Caco-2 (cell line): ENCODE measurements at regions not wholly inside any gene's neighbourhood (a gene's known extent, or its start where the extent isn't known, plus 50 kb on each side); places are given as distances from the start of the nearest gene placed in this dataset.

Source experiments
- BruUV-seq: library from RNA; stranded (reverse); fragments of 400-500 nt; replicated peaks from 2 replicates; lab custom pipeline; 2021; lab: Mats Ljungman, UMichigan
- CTCF ChIA-PET: fragments of 300-600 bp; sonication (Branson Sonifier 250); formaldehyde crosslinking; loops from one replicate; lab custom pipeline; 2022; ENCODE audit warnings: antibody characterized with exemption; lab: Charles Lee
- POLR2A ChIA-PET: fragments of 300-600 bp; sonication (Branson Sonifier 250); formaldehyde crosslinking; loops from one replicate; lab custom pipeline; 2022; ENCODE audit warnings: antibody characterized with exemption; lab: Charles Lee
- DNase-seq, 2 experiments: peaks; one replicate each; pipeline versions ENCODE4 v3.0.0 to v3.0.0-alpha.2; 2020 to 2022
- H3K27me3 ChIP-seq: replicated peaks from 2 replicates; pipeline ENCODE4 v1.6.0; 2011; ENCODE audit warnings: low read length; ENCODE audit not compliant: control insufficient read depth, insufficient read depth
- H3K36me3 ChIP-seq: 2 replicates; pipeline ENCODE4 v1.5.1; 2011; ENCODE audit warnings: low read length; ENCODE audit not compliant: control insufficient read depth, insufficient read depth
- H3K4me1 ChIP-seq: fragments of 250-450 bp; sonication (Bioruptor Pico); 2 replicates; pipeline ENCODE4 v1.5.1; 2020; ENCODE audit warnings: mild to moderate bottlenecking
- H3K4me3 ChIP-seq: 2 replicates; pipeline ENCODE4 v1.5.1; 2011; ENCODE audit warnings: low read depth, mild to moderate bottlenecking, control low read depth, low read length
- H3K9me3 ChIP-seq: fragments of 250-450 bp; sonication (Bioruptor Pico); 2 replicates; pipeline ENCODE4 v1.5.1; 2020; ENCODE audit warnings: mild to moderate bottlenecking, moderate library complexity
- H3K27ac Mint-ChIP-seq: one replicate; pipeline ENCODE4 v1.8.0; 2022; ENCODE audit warnings: mixed read lengths; ENCODE audit not compliant: unreplicated experiment
- H3K27me3 Mint-ChIP-seq: one replicate; pipeline ENCODE4 v1.8.0; 2022; ENCODE audit warnings: mixed read lengths; ENCODE audit not compliant: insufficient read depth, unreplicated experiment
- H3K36me3 Mint-ChIP-seq: one replicate; pipeline ENCODE4 v1.8.0; 2022; ENCODE audit warnings: mild to moderate bottlenecking, mixed read lengths; ENCODE audit not compliant: insufficient read depth, unreplicated experiment
- H3K4me1 Mint-ChIP-seq: one replicate; pipeline ENCODE4 v1.8.0; 2022; ENCODE audit warnings: low read depth, mixed read lengths; ENCODE audit not compliant: unreplicated experiment
- H3K4me3 Mint-ChIP-seq: one replicate; pipeline ENCODE4 v1.8.0; 2022; ENCODE audit warnings: mild to moderate bottlenecking, moderate library complexity, mixed read lengths; ENCODE audit not compliant: unreplicated experiment
- H3K9me3 Mint-ChIP-seq: one replicate; pipeline ENCODE4 v1.8.0; 2022; ENCODE audit warnings: mixed read lengths; ENCODE audit not compliant: unreplicated experiment
- CTCF ChIP-seq, 2 experiments: fragments of 200-600 bp in 1 of 2; IDR thresholded peaks; 1 replicate in 1 of 2; 2 replicates in 1 of 2; pipeline versions ENCODE4 v1.5.1 to v1.8.0; 2011 to 2022; ENCODE audit warnings: antibody characterized with exemption in 1 of 2, control low read depth in 1 of 2, inconsistent platforms in 1 of 2, low read depth in 1 of 2, low read length in 1 of 2, mild to moderate bottlenecking in 1 of 2, moderate library complexity in 1 of 2; ENCODE audit not compliant: insufficient read depth in 1 of 2, severe bottlenecking in 1 of 2, unreplicated experiment in 1 of 2
- intact Hi-C: fragments of 100-400 bp; cut with micrococcal nuclease; formaldehyde crosslinking; loops from one replicate; pipeline ENCODE4 v1.10.0; 2022; ENCODE audit not compliant: unreplicated experiment

GRCh38 chr9:102594241-102594640 lies 400.9 kb upstream of the CYLC2 start:
- no peak overlapping the region for H3K4me3 Mint-ChIP-seq
- H3K4me3 ChIP-seq, result no peak overlapping the region
- no peak for TF ChIP-seq CTCF (IDR thresholded peaks at IDR 0.05; ENCODE audit: insufficient read depth in 1 of 2, low read depth in 1 of 2, low read length in 1 of 2, severe bottlenecking in 1 of 2, unreplicated experiment in 1 of 2)
- H3K4me1 ChIP-seq, result no peaks in the 10 kb centered on the region
- no peaks in the 10 kb centered on the region for H3K9me3 ChIP-seq
- H3K36me3 ChIP-seq, result no peaks in the 10 kb centered on the region
- no peaks in the 10 kb centered on the region for H3K27me3 ChIP-seq
- no peaks in the 10 kb centered on the region for H3K4me1 Mint-ChIP-seq
- H3K27ac Mint-ChIP-seq, result no peak overlapping the region
- no peak for DNase-seq
- POLR2A ChIA-PET, result no interaction called here
- BruUV-seq, result no TSS peak
- H3K9me3 Mint-ChIP-seq, result peaks cover 20% of the 10 kb centered on the region
- intact Hi-C loops, result no loop called here
- no peaks in the 10 kb centered on the region for H3K36me3 Mint-ChIP-seq
- CTCF ChIA-PET, result no interaction called here
- H3K27me3 Mint-ChIP-seq, result no peaks in the 10 kb centered on the region

GRCh38 chr9:102587281-102587680 lies 407.9 kb upstream of the CYLC2 start:
- no peaks in the 10 kb centered on the region for H3K9me3 Mint-ChIP-seq
- ChIA-PET POLR2A (no interaction called here), CTCF (no interaction called here)
- H3K4me3 ChIP-seq, result no peak overlapping the region
- DNase-seq, result no peak
- no peaks in the 10 kb centered on the region for H3K36me3 ChIP-seq
- intact Hi-C loops, result no loop called here
- no peak overlapping the region for H3K27ac Mint-ChIP-seq
- no peaks in the 10 kb centered on the region for H3K27me3 ChIP-seq
- no peaks in the 10 kb centered on the region for H3K4me1 Mint-ChIP-seq
- no peak for TF ChIP-seq CTCF (IDR thresholded peaks at IDR 0.05; ENCODE audit: insufficient read depth in 1 of 2, low read depth in 1 of 2, low read length in 1 of 2, severe bottlenecking in 1 of 2, unreplicated experiment in 1 of 2)
- no peak overlapping the region for H3K4me3 Mint-ChIP-seq
- no TSS peak for BruUV-seq
- no peaks in the 10 kb centered on the region for H3K27me3 Mint-ChIP-seq
- H3K9me3 ChIP-seq, result no peaks in the 10 kb centered on the region
- no peaks in the 10 kb centered on the region for H3K36me3 Mint-ChIP-seq
- no peaks in the 10 kb centered on the region for H3K4me1 ChIP-seq

GRCh38 chr9:102569436-102569835 lies 425.7 kb upstream of the CYLC2 start:
- H3K9me3 ChIP-seq, result no peaks in the 10 kb centered on the region
- intact Hi-C loops, result loop anchor here (10.0 kb wide), 1 partner anchor 595 kb away; no protein-coding TSS in a partner anchor
- no peak for DNase-seq
- Mint-ChIP-seq H3K4me3 (no peak overlapping the region), H3K36me3 (no peaks in the 10 kb centered on the region), H3K27ac (no peak overlapping the region), H3K9me3 (no peaks in the 10 kb centered on the region), H3K4me1 (no peaks in the 10 kb centered on the region), H3K27me3 (no peaks in the 10 kb centered on the region)
- no peaks in the 10 kb centered on the region for H3K27me3 ChIP-seq
- no TSS peak for BruUV-seq
- POLR2A ChIA-PET, result no interaction called here
- CTCF ChIA-PET, result no interaction called here
- H3K4me1 ChIP-seq, result no peaks in the 10 kb centered on the region
- H3K4me3 ChIP-seq, result no peak overlapping the region
- TF ChIP-seq CTCF (IDR thresholded peaks at IDR 0.05; ENCODE audit: insufficient read depth in 1 of 2, low read depth in 1 of 2, low read length in 1 of 2, severe bottlenecking in 1 of 2, unreplicated experiment in 1 of 2), result no peak
- H3K36me3 ChIP-seq, result no peaks in the 10 kb centered on the region
